ENCODE measurements at regions not wholly inside any gene's neighbourhood (a gene's known extent, or its start where the extent isn't known, plus 50 kb on each side); places are given as distances from the start of the nearest gene placed in this dataset.

DNA sequence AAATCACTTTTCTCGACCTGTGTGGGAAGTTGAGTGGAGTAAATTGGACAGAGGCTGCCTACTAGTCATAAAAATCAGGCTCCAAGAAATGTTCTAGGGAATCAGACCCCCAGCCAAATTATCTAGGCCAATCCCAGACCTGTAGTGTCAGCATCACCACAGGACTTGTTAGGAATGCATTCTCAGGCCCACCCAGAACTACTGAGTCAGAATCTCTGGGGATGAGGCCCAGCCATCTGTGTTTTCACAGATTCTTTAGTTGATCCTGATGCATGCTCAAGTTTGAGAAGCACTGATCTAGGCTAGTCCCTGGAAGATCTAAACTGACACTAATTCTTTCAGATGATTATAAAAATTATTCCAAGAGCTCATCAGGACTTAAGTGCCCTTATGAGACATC is 434.0 kb upstream of the MEIS1 start:
- H3K4me1 ChIP-seq = no peaks in the 10 kb centered on the region
- H3K27me3 ChIP-seq = peaks cover under 1% of the 10 kb centered on the region
- H3K4me3 ChIP-seq = no peak overlapping the region
- WGBS = 67% methylated on average over 1 of the region's 1 CpG
- no peak for DNase-seq (ENCODE audit: low spot score in 2 of 2)
- TF ChIP-seq EP300 (IDR thresholded peaks at IDR 0.05) = no peak
- TF ChIP-seq, protein P1, sequence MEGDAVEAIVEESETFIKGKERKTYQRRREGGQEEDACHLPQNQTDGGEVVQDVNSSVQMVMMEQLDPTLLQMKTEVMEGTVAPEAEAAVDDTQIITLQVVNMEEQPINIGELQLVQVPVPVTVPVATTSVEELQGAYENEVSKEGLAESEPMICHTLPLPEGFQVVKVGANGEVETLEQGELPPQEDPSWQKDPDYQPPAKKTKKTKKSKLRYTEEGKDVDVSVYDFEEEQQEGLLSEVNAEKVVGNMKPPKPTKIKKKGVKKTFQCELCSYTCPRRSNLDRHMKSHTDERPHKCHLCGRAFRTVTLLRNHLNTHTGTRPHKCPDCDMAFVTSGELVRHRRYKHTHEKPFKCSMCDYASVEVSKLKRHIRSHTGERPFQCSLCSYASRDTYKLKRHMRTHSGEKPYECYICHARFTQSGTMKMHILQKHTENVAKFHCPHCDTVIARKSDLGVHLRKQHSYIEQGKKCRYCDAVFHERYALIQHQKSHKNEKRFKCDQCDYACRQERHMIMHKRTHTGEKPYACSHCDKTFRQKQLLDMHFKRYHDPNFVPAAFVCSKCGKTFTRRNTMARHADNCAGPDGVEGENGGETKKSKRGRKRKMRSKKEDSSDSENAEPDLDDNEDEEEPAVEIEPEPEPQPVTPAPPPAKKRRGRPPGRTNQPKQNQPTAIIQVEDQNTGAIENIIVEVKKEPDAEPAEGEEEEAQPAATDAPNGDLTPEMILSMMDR (IDR thresholded peaks at IDR 0.05) = no peak
- TF ChIP-seq POLR2A (IDR thresholded peaks at IDR 0.05) = no peak
- no peak for TF ChIP-seq POLR2AphosphoS5 (IDR thresholded peaks at IDR 0.05)
- H3K27ac ChIP-seq = peak overlapping the region; percentile 61
- no peaks in the 10 kb centered on the region for H3K9me3 ChIP-seq
- H3K36me3 ChIP-seq = no peaks in the 10 kb centered on the region

DNA sequence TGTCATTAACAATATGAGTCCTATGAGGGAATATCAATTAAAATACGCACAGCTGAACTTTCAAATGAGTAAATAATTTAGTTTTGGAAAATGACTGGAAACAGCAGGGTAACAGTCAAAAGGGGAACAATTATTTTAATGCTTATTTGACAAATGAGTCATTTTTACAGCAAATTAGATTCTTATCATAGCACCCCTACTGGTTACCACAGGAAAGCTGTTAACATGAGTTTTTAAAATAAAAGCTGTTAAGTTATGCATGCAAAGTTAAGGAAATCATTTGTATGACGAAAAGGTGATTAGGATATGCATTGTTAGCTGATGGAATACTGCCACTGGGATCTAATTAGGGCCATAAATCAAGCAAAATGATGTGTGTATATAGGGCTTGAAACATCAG is 435.1 kb upstream of the MEIS1 start:
- no peaks in the 10 kb centered on the region for H3K9me3 ChIP-seq
- H3K4me3 ChIP-seq = no peak overlapping the region
- no peak for DNase-seq (ENCODE audit: low spot score in 2 of 2)
- H3K27ac ChIP-seq = no peak overlapping the region
- H3K36me3 ChIP-seq = no peaks in the 10 kb centered on the region
- 62% methylated on average over 2 of the region's 2 CpGs for WGBS
- H3K4me1 ChIP-seq = no peaks in the 10 kb centered on the region
- peaks cover 6% of the 10 kb centered on the region for H3K27me3 ChIP-seq
- TF ChIP-seq, protein P1 (IDR thresholded peaks at IDR 0.05) = no peak
- TF ChIP-seq EP300 (IDR thresholded peaks at IDR 0.05) (no peak), POLR2A (IDR thresholded peaks at IDR 0.05) (no peak), POLR2AphosphoS5 (IDR thresholded peaks at IDR 0.05) (no peak)

DNA sequence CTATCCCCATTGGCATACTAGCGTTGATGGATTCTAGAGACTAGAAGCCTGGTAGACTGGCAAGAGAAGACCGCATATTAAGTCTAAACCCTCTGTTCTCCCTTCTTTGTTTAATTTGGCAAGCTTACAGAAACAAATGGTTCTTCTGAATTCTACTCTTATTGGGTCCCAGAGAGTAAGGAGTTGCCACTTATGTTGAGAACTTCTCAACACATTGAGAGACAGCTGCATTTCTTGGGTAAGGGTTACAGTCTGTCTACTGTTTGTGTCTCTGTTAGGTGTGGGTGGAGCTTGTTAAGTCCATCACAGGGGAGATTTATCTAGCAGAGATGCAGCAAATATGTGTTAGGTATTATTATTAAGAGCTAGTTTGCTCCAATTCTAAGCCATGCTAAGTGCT is 435.8 kb upstream of the MEIS1 start:
- Histone ChIP-seq H3K4me1 (no peaks in the 10 kb centered on the region), H3K4me3 (no peak overlapping the region), H3K27ac (no peak overlapping the region), H3K36me3 (no peaks in the 10 kb centered on the region), H3K27me3 (peaks cover 6% of the 10 kb centered on the region), H3K9me3 (no peaks in the 10 kb centered on the region)
- WGBS = 78% methylated on average over 2 of the region's 2 CpGs
- TF ChIP-seq EP300 (IDR thresholded peaks at IDR 0.05) = no peak
- TF ChIP-seq, protein P1 (IDR thresholded peaks at IDR 0.05) = no peak
- no peak for DNase-seq (ENCODE audit: low spot score in 2 of 2)

DNA sequence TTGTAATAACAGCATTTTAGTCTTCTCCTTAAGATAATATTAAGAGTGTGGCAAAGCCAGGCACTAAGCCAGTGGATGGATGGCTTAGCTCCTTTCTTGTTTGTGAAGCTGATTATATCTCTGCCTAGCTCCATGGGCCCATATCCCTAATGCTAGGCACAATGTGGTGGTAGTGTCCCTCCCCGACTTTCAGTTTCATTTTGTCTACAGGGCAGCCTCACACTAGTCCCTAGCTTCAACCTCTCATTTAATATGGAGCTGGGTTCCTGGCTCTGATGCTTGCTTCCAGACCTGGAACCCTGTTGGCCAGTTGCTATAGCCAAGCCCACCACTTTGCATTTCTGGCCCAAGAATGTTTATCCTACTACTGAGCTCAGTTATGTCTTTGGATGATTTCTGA is 437.0 kb upstream of the MEIS1 start:
- TF ChIP-seq POLR2A (IDR thresholded peaks at IDR 0.05) (no peak), POLR2AphosphoS5 (IDR thresholded peaks at IDR 0.05) (no peak), EP300 (IDR thresholded peaks at IDR 0.05) (no peak)
- no peaks in the 10 kb centered on the region for H3K4me1 ChIP-seq
- 86% methylated on average over 1 of the region's 1 CpG for WGBS

DNA sequence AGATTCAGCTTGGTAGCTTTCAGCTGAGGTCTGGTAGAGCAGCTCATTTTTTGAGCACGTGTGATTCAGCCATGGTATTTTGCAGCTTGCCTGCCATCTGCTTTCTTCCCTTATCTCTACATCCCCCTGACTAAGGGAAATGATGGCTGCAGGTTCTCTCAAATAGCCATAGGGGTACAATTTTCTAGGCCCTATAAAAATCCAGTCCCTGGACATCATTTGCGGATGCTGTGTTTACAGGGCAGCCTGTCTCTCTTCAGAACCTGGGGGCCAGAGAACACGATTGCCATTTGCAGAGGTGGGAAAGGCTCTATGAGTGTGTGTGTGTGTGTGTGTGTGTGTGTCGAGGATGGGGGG is 442.7 kb upstream of the MEIS1 start:
- DNase-seq (ENCODE audit: low spot score in 2 of 2) = no peak
- no peaks in the 10 kb centered on the region for H3K36me3 ChIP-seq
- H3K27ac ChIP-seq = no peak overlapping the region
- H3K4me1 ChIP-seq = no peaks in the 10 kb centered on the region
- TF ChIP-seq, protein P1 (IDR thresholded peaks at IDR 0.05) = no peak
- H3K27me3 ChIP-seq = peaks cover 8% of the 10 kb centered on the region
- H3K9me3 ChIP-seq = no peaks in the 10 kb centered on the region
- WGBS = 80% methylated on average over 4 of the region's 4 CpGs
- H3K4me3 ChIP-seq = no peak overlapping the region

More for the DNA sequence above, 437.0 kb upstream of the MEIS1 start:
- H3K27ac ChIP-seq = no peak overlapping the region
- H3K27me3 ChIP-seq = peaks cover 6% of the 10 kb centered on the region
- H3K4me3 ChIP-seq = no peak overlapping the region
- no peak for DNase-seq (ENCODE audit: low spot score in 2 of 2)
- H3K36me3 ChIP-seq = no peaks in the 10 kb centered on the region
- H3K9me3 ChIP-seq = no peaks in the 10 kb centered on the region

DNA sequence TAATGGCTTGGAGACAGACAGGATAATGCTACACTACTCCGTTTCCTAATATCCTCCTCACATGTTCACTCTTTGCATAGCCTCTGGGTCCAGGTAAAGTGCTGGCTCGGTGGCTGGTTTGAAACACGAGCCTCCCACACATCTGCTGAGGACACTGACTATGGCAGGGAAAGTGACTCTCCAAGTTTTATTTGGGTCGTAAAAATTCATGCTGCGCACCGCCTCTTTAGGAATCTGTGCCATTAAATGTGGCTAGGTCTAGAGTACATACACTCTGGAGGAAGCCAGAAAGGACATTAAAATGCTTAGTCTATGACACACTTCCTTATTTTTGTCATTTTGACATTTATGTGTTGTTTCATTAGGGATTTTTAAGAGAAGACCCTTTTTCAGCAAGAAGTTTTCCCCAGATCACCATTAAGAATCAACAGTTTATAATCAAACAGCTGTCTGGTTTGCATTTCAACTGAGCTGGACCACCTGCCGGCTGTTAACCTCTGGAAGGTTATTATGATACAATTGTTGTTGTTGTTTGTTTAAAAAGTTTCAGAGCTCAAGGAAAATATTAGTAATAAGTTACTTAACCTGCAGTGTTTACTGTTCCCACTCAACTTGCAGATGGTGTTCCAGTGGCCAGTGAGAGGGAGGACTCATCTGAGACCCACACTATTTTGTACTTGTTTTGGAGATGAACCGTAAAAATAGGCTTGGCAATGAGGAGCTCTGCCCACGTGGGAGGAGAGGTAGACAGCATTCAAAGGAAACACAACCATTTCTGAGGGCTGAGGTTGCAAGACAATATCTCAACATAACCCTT is 443.3 kb upstream of the MEIS1 start:
- TF ChIP-seq EP300 (IDR thresholded peaks at IDR 0.05) (no peak), POLR2AphosphoS5 (IDR thresholded peaks at IDR 0.05) (no peak), POLR2A (IDR thresholded peaks at IDR 0.05) (no peak)
- TF ChIP-seq, protein P1 (IDR thresholded peaks at IDR 0.05) = no peak
- peaks cover 8% of the 10 kb centered on the region for H3K27me3 ChIP-seq
- H3K36me3 ChIP-seq = no peaks in the 10 kb centered on the region
- DNase-seq (ENCODE audit: low spot score in 2 of 2) = no peak
- no peaks in the 10 kb centered on the region for H3K4me1 ChIP-seq
- H3K27ac ChIP-seq = no peak overlapping the region
- no peak overlapping the region for H3K4me3 ChIP-seq
- 37% methylated on average over 9 of the region's 9 CpGs for WGBS
- H3K9me3 ChIP-seq = no peaks in the 10 kb centered on the region

Data from suprapubic skin (tissue), 4 donors.